Panc1 (cell line): ENCODE measurements at regions not wholly inside any gene's neighbourhood (a gene's known extent, or its start where the extent isn't known, plus 50 kb on each side); places are given as distances from the start of the nearest gene placed in this dataset.

Source experiments
- ATAC-seq: fragments of 200-7000 bp; cut with Tn5 transposase; 2 replicates; pipeline ENCODE4 v1.9.1; 2020; ENCODE audit warnings: mild to moderate bottlenecking, moderate library complexity
- BruUV-seq: library from RNA; stranded (reverse); fragments of 400-500 nt; replicated peaks from 2 replicates; lab custom pipeline; 2021; lab: Mats Ljungman, UMichigan
- CTCF ChIA-PET: fragments of 300-600 bp; sonication (Branson Sonifier 250); formaldehyde crosslinking; loops from one replicate; lab custom pipeline; 2022; ENCODE audit warnings: antibody characterized with exemption; lab: Charles Lee
- POLR2A ChIA-PET: fragments of 300-600 bp; sonication (Branson Sonifier 250); formaldehyde crosslinking; loops from one replicate; lab custom pipeline; 2022; ENCODE audit warnings: antibody characterized with exemption; lab: Charles Lee
- DNase-seq: peaks from one replicate; pipeline ENCODE4 v3.0.0-alpha.2; 2010; ENCODE audit warnings: low read depth, low spot score
- H3K27ac ChIP-seq: 2 replicates; pipeline ENCODE4 v1.5.1; 2011; ENCODE audit warnings: mild to moderate bottlenecking, low read length, inconsistent platforms
- H3K27me3 ChIP-seq: fragments of 200-500 bp; sonication (Bioruptor generic); 2 replicates; pipeline ENCODE4 v1.6.0; 2014; ENCODE audit warnings: low read length, inconsistent platforms; ENCODE audit not compliant: control insufficient read depth, insufficient read depth
- H3K36me3 ChIP-seq: fragments of 200-500 bp; sonication (Bioruptor generic); 2 replicates; pipeline ENCODE4 v1.5.1; 2014; ENCODE audit warnings: inconsistent platforms, mild to moderate bottlenecking, low read length, moderate library complexity; ENCODE audit not compliant: control insufficient read depth, insufficient read depth
- H3K4me1 ChIP-seq: 2 replicates; pipeline ENCODE4 v1.5.1; 2011; ENCODE audit warnings: inconsistent platforms, mild to moderate bottlenecking, low read length, moderate library complexity; ENCODE audit not compliant: control insufficient read depth, insufficient read depth
- H3K4me3 ChIP-seq, 2 experiments: 2 replicates each; pipeline ENCODE4 v1.5.1; 2011 to 2012; ENCODE audit warnings: low read depth in 2 of 2, low read length in 2 of 2, mild to moderate bottlenecking in 2 of 2, inconsistent platforms in 1 of 2, moderate library complexity in 1 of 2
- H3K9me3 ChIP-seq: fragments of 200-500 bp; sonication (Bioruptor generic); 2 replicates; pipeline ENCODE4 v1.5.1; 2014; ENCODE audit warnings: low read depth, mild to moderate bottlenecking, inconsistent platforms, low read length, moderate library complexity; ENCODE audit not compliant: control insufficient read depth, insufficient read depth
- POLR2AphosphoS5 ChIP-seq: IDR thresholded peaks from 2 replicates; pipeline ENCODE4 v1.6.1; 2012; ENCODE audit warnings: mild to moderate bottlenecking, low read depth, low read length, moderate library complexity
- SIN3A ChIP-seq: IDR thresholded peaks from 2 replicates; pipeline ENCODE4 v1.6.1; 2012; ENCODE audit warnings: low read depth, mild to moderate bottlenecking, low read length, moderate library complexity, borderline replicate concordance; ENCODE audit not compliant: insufficient read depth
- TCF7L2 ChIP-seq: IDR thresholded peaks from 2 replicates; pipeline ENCODE4 v1.6.1; 2011; ENCODE audit warnings: mild to moderate bottlenecking, low read depth, low read length, inconsistent platforms
- in situ Hi-C: cut with HindIII; loops from 2 replicates; pipeline ENCODE4 v1.10.0; 2016; ENCODE audit warnings: low sequenced_read_pairs, low pct_unique_long_range_greater_than_20kb
- intact Hi-C: fragments of 100-400 bp; cut with micrococcal nuclease; formaldehyde crosslinking; loops from one replicate; pipeline ENCODE4 v1.10.0; 2022; ENCODE audit not compliant: unreplicated experiment
- TF ChIP-seq, protein P1 (sequence below), 2 experiments: IDR thresholded peaks; 2 replicates each; pipeline ENCODE4 v1.6.1; 2011 to 2012; ENCODE audit warnings: low read depth in 2 of 2, control low read depth in 1 of 2, low read length in 1 of 2, mild to moderate bottlenecking in 1 of 2, moderate library complexity in 1 of 2; ENCODE audit not compliant: insufficient read depth in 1 of 2
- TF ChIP-seq, protein P2 (sequence below): fragments of 450-650 bp; IDR thresholded peaks from 2 replicates; pipeline ENCODE4 v1.5.1; 2017; ENCODE audit warnings: mild to moderate bottlenecking

DNA sequence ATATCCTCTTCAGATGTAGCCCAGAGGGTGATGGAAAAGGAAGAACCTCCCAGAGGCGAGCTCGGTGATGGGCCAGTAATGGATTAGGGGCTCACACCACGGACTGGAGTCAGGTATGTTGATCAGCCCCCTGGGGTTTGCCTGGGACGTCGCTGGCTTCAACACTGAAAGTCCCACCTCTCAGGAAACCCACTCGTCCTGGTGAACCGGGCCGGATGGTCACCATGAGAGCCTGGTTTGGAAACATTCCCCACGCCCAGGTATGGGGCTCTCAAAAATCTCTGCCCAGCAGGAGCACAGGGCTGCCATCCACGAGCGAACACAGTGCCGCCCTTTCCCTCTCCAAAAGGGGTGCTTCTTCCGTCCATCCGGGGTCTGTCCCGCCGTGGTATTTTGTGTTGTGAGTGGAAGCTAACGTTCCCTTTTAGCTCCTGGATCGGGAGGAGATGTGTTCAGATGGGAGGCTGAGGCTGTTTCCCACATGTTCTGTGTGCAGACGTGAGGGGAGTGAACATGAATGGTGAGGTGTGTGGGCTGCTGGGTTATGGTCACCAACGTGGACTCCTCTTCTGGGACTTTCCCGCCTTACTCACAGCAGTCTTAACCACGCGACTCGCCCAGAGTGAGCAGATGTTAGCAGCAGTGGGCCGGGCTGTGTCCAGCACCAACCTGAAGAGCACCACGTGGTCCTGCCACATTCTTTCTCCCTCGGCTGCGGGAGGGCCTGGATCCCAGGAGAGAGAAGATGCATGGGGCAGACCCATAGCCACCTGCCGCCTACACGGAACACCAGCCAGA lies 139.2 kb downstream of the KIF26A start:
- intact Hi-C loops, result no loop called here
- Histone ChIP-seq H3K4me1 (no peaks in the 10 kb centered on the region), H3K4me3 (no peak overlapping the region), H3K27me3 (no peaks in the 10 kb centered on the region; the same call in 1 of the 2 replicates), H3K36me3 (no peaks in the 10 kb centered on the region), H3K9me3 (no peaks in the 10 kb centered on the region), H3K27ac (no peak overlapping the region)
- ChIA-PET CTCF (no interaction called here), POLR2A (no interaction called here)
- DNase-seq, result no peak
- BruUV-seq, result no TSS peak
- TF ChIP-seq TCF7L2 (no peak), POLR2AphosphoS5 (no peak), SIN3A (no peak)
- TF ChIP-seq, protein P1, sequence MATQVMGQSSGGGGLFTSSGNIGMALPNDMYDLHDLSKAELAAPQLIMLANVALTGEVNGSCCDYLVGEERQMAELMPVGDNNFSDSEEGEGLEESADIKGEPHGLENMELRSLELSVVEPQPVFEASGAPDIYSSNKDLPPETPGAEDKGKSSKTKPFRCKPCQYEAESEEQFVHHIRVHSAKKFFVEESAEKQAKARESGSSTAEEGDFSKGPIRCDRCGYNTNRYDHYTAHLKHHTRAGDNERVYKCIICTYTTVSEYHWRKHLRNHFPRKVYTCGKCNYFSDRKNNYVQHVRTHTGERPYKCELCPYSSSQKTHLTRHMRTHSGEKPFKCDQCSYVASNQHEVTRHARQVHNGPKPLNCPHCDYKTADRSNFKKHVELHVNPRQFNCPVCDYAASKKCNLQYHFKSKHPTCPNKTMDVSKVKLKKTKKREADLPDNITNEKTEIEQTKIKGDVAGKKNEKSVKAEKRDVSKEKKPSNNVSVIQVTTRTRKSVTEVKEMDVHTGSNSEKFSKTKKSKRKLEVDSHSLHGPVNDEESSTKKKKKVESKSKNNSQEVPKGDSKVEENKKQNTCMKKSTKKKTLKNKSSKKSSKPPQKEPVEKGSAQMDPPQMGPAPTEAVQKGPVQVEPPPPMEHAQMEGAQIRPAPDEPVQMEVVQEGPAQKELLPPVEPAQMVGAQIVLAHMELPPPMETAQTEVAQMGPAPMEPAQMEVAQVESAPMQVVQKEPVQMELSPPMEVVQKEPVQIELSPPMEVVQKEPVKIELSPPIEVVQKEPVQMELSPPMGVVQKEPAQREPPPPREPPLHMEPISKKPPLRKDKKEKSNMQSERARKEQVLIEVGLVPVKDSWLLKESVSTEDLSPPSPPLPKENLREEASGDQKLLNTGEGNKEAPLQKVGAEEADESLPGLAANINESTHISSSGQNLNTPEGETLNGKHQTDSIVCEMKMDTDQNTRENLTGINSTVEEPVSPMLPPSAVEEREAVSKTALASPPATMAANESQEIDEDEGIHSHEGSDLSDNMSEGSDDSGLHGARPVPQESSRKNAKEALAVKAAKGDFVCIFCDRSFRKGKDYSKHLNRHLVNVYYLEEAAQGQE (IDR thresholded peaks at IDR 0.05; ENCODE audit: insufficient read depth in 1 of 2, low read depth in 2 of 2, low read length in 1 of 2), result no peak
- in situ Hi-C loops, result no loop called here
- no peak for ATAC-seq

DNA sequence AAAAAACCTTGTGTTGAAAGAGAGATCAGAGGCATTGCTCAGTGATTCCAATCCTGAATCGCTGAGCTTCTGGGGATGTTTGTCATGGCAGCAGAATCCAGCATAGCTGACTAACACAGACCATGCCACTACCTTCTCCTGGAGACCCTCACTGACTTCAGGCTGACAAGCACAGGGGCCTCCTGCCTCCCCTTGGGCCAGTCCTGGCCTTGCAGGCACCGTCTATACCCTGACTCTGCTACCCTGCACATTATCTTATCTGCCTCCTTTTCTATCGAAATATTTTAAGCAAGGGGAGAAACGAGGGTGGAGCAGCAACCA lies 139.8 kb downstream of the KIF26A start:
- no TSS peak for BruUV-seq
- POLR2A ChIA-PET, result no interaction called here
- Histone ChIP-seq H3K9me3 (no peaks in the 10 kb centered on the region), H3K27me3 (no peaks in the 10 kb centered on the region; the same call in 1 of the 2 replicates), H3K36me3 (no peaks in the 10 kb centered on the region), H3K4me3 (no peak overlapping the region), H3K27ac (no peak overlapping the region), H3K4me1 (no peaks in the 10 kb centered on the region)
- no peak for DNase-seq
- TF ChIP-seq, protein P1 (IDR thresholded peaks at IDR 0.05; ENCODE audit: insufficient read depth in 1 of 2, low read depth in 2 of 2, low read length in 1 of 2), result no peak
- TF ChIP-seq TCF7L2, result no peak
- TF ChIP-seq POLR2AphosphoS5, result no peak
- no peak for TF ChIP-seq SIN3A
- TF ChIP-seq, protein P2, sequence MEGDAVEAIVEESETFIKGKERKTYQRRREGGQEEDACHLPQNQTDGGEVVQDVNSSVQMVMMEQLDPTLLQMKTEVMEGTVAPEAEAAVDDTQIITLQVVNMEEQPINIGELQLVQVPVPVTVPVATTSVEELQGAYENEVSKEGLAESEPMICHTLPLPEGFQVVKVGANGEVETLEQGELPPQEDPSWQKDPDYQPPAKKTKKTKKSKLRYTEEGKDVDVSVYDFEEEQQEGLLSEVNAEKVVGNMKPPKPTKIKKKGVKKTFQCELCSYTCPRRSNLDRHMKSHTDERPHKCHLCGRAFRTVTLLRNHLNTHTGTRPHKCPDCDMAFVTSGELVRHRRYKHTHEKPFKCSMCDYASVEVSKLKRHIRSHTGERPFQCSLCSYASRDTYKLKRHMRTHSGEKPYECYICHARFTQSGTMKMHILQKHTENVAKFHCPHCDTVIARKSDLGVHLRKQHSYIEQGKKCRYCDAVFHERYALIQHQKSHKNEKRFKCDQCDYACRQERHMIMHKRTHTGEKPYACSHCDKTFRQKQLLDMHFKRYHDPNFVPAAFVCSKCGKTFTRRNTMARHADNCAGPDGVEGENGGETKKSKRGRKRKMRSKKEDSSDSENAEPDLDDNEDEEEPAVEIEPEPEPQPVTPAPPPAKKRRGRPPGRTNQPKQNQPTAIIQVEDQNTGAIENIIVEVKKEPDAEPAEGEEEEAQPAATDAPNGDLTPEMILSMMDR, result no peak
- in situ Hi-C loops, result no loop called here
- no peak for ATAC-seq
- CTCF ChIA-PET, result no interaction called here
- intact Hi-C loops, result no loop called here
